ENCODE measurements at regions not wholly inside any gene's neighbourhood (a gene's known extent, or its start where the extent isn't known, plus 50 kb on each side); places are given as distances from the start of the nearest gene placed in this dataset.

DNA sequence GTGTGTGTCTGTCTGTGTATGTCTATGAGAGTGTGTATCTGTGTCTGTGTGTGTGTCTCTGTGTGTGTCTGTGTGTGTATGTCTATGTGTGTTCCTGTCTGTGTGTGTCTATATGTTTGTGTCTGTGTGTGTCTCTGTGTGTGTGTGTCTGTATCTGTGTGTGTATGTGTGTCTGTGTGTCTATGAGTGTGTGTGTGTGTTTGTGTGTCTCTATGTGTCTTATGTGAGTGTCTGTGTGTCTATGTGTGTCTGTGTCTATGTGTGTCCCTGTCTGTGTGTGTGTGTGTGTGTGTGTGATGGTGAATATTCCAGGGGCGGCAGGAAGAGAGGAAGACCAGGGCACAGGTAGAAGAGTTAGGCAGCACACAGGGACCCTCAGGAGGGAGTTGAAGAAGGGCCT is 173.2 kb downstream of the MYCN start:
- H3K4me3 ChIP-seq (ENCODE audit: low read depth, low read length, poor library complexity, severe bottlenecking) = no peak overlapping the region
- no peak for TF ChIP-seq EZH2 (IDR thresholded peaks at IDR 0.05; ENCODE audit: borderline replicate concordance, low read length)
- TF ChIP-seq, protein P1, sequence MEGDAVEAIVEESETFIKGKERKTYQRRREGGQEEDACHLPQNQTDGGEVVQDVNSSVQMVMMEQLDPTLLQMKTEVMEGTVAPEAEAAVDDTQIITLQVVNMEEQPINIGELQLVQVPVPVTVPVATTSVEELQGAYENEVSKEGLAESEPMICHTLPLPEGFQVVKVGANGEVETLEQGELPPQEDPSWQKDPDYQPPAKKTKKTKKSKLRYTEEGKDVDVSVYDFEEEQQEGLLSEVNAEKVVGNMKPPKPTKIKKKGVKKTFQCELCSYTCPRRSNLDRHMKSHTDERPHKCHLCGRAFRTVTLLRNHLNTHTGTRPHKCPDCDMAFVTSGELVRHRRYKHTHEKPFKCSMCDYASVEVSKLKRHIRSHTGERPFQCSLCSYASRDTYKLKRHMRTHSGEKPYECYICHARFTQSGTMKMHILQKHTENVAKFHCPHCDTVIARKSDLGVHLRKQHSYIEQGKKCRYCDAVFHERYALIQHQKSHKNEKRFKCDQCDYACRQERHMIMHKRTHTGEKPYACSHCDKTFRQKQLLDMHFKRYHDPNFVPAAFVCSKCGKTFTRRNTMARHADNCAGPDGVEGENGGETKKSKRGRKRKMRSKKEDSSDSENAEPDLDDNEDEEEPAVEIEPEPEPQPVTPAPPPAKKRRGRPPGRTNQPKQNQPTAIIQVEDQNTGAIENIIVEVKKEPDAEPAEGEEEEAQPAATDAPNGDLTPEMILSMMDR (IDR thresholded peaks at IDR 0.05; ENCODE audit: low read length) = no peak
- H3K9ac ChIP-seq (ENCODE audit: low read length) = no peak overlapping the region
- no peak overlapping the region for H3K27ac ChIP-seq (ENCODE audit: low read depth, low read length, poor library complexity, severe bottlenecking)
- H3K4me2 ChIP-seq (ENCODE audit: low read length) = no peak overlapping the region
- no peaks in the 10 kb centered on the region for H3K27me3 ChIP-seq (ENCODE audit: insufficient read depth, low read length)
- H3F3A ChIP-seq (ENCODE audit: insufficient read depth, low read length) = no peaks in the 10 kb centered on the region
- H2AFZ ChIP-seq (ENCODE audit: low read length) = no peak overlapping the region
- no peaks in the 10 kb centered on the region for H3K36me3 ChIP-seq (ENCODE audit: insufficient read depth, low read length)
- H3K79me2 ChIP-seq (ENCODE audit: insufficient read depth, low read length) = no peaks in the 10 kb centered on the region
- H3K4me1 ChIP-seq (ENCODE audit: insufficient read depth, low read length, severe bottlenecking) = no peaks in the 10 kb centered on the region
- no peaks in the 10 kb centered on the region for H3K9me3 ChIP-seq (ENCODE audit: low read length)
- no peaks in the 10 kb centered on the region for H4K20me1 ChIP-seq (ENCODE audit: insufficient read depth, low read length)
- no peaks in the 10 kb centered on the region for H3K9me2 ChIP-seq (ENCODE audit: low read depth, low read length)

DNA sequence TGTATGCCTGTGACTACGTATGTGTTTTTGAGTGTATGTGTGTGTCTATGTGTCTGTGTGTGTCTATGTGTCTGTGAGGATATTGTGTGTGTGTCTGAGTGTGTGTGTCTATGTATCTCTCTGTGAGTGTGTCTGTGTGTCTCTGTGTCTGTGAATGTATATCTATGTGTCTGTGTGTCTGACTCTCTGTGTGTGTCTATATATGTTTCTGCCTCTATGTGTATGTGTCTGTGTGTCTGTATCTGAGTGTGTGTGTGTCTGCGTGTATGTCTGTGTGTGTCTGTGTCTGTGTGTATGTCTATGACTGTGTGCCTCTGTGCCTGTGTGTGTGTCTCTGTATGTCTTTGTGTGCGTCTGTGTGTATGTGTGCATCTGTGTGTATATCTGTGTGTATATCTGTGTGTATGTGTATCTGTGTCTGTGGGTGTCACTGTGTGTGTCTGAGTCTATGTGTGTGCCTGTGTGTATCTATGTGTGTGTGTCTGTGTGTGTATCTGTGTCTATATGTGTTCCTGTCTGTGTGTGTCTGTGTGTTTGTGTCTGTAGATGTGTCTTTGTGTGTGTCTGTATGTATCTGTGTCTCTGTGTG is 172.7 kb downstream of the MYCN start:
- TF ChIP-seq, protein P1 (IDR thresholded peaks at IDR 0.05; ENCODE audit: low read length) = no peak
- no peak for TF ChIP-seq EZH2 (IDR thresholded peaks at IDR 0.05; ENCODE audit: borderline replicate concordance, low read length)
- H3K4me2 ChIP-seq (ENCODE audit: low read length) = no peak overlapping the region

DNA sequence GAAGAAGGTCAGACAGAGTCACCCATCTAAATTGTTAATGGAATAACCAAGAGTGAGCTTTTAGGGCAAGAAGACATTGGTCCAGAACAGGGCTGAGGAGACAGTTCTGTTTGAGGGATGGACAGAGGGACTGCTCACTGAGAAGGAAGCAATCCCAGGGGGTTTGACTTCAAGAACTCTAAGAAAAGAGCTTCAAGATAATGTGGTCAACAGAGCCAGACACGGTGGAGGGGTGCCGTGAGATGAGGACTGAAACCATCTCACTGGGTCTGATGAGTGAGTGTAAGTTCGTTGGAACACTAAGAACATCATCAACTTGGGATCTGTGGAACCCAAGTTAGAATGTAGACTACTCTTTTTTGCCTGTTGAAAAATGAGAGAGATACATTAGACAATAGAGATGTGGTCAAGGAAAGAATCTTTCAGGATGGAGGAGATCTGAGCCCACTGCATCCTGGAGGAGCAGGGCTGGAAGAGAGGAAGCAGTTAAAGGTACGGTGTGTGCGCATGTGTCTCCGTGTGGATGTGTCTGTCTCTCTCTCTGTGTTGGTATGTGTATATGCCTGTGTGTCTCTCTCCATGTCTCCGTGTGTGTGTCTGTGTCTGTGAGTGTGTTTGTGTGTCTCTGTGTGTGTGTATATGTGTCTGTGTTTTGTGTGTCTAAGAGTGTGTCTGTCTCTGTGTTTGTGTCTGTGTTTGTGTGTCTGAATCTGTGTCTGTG is 172.1 kb downstream of the MYCN start:
- Histone ChIP-seq H3K4me2 (ENCODE audit: low read length) (no peak overlapping the region), H3K79me2 (ENCODE audit: insufficient read depth, low read length) (no peaks in the 10 kb centered on the region)
- TF ChIP-seq, protein P1 (IDR thresholded peaks at IDR 0.05; ENCODE audit: low read length) = no peak
- TF ChIP-seq EZH2 (IDR thresholded peaks at IDR 0.05; ENCODE audit: borderline replicate concordance, low read length) = no peak

More for the DNA sequence above, 172.7 kb downstream of the MYCN start:
- no peak overlapping the region for H2AFZ ChIP-seq (ENCODE audit: low read length)
- no peaks in the 10 kb centered on the region for H3K9me3 ChIP-seq (ENCODE audit: low read length)
- no peaks in the 10 kb centered on the region for H3K36me3 ChIP-seq (ENCODE audit: insufficient read depth, low read length)
- no peaks in the 10 kb centered on the region for H3K79me2 ChIP-seq (ENCODE audit: insufficient read depth, low read length)
- H3K9me2 ChIP-seq (ENCODE audit: low read depth, low read length) = no peaks in the 10 kb centered on the region
- no peak overlapping the region for H3K9ac ChIP-seq (ENCODE audit: low read length)
- H4K20me1 ChIP-seq (ENCODE audit: insufficient read depth, low read length) = no peaks in the 10 kb centered on the region
- H3K4me3 ChIP-seq (ENCODE audit: low read depth, low read length, poor library complexity, severe bottlenecking) = no peak overlapping the region
- H3K27ac ChIP-seq (ENCODE audit: low read depth, low read length, poor library complexity, severe bottlenecking) = no peak overlapping the region
- H3K27me3 ChIP-seq (ENCODE audit: insufficient read depth, low read length) = no peaks in the 10 kb centered on the region
- H3K4me1 ChIP-seq (ENCODE audit: insufficient read depth, low read length, severe bottlenecking) = no peaks in the 10 kb centered on the region
- H3F3A ChIP-seq (ENCODE audit: insufficient read depth, low read length) = no peaks in the 10 kb centered on the region

More for the DNA sequence above, 172.1 kb downstream of the MYCN start:
- no peaks in the 10 kb centered on the region for H4K20me1 ChIP-seq (ENCODE audit: insufficient read depth, low read length)
- no peak overlapping the region for H3K9ac ChIP-seq (ENCODE audit: low read length)
- no peaks in the 10 kb centered on the region for H3K9me3 ChIP-seq (ENCODE audit: low read length)
- H3K27me3 ChIP-seq (ENCODE audit: insufficient read depth, low read length) = no peaks in the 10 kb centered on the region
- H3K9me2 ChIP-seq (ENCODE audit: low read depth, low read length) = no peaks in the 10 kb centered on the region
- no peaks in the 10 kb centered on the region for H3K36me3 ChIP-seq (ENCODE audit: insufficient read depth, low read length)
- no peak overlapping the region for H3K27ac ChIP-seq (ENCODE audit: low read depth, low read length, poor library complexity, severe bottlenecking)
- H3K4me3 ChIP-seq (ENCODE audit: low read depth, low read length, poor library complexity, severe bottlenecking) = no peak overlapping the region
- no peak overlapping the region for H2AFZ ChIP-seq (ENCODE audit: low read length)
- no peaks in the 10 kb centered on the region for H3K4me1 ChIP-seq (ENCODE audit: insufficient read depth, low read length, severe bottlenecking)
- no peaks in the 10 kb centered on the region for H3F3A ChIP-seq (ENCODE audit: insufficient read depth, low read length)
